Loucy (cell line): ENCODE measurements at regions not wholly inside any gene's neighbourhood (a gene's known extent, or its start where the extent isn't known, plus 50 kb on each side); places are given as distances from the start of the nearest gene placed in this dataset.

Source experiments
- CTCF ChIP-seq: fragments of 200-600 bp; sonication (generic); conservative IDR thresholded peaks from 2 replicates; pipeline ENCODE4 v1.5.1; 2014; ENCODE audit warnings: mild to moderate bottlenecking, antibody characterized with exemption, low read length
- EZH2phosphoT487 ChIP-seq: fragments of 200-600 bp; IDR thresholded peaks from 2 replicates; pipeline ENCODE4 v1.6.1; 2018; ENCODE audit warnings: antibody characterized with exemption, mild to moderate bottlenecking, moderate library complexity, borderline replicate concordance

DNA sequence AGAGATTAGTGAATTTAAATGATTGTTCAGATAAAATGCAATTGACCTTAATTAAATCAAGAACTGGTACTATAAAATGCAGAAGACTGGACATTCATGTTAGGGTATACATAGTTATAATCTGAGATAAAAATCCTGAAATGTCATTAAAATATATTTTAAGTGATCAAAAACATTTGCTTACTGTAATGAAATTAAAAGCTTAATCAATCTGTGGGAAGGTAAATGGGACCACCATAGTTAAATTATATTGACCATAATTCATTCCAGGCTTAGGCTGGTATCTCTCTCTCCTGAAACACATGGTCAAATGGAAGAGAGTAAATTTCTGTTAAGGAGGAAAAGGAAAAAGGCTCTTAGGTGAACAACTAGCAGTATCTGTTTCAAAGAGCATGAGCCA, 474.4 kb downstream of the C4orf33 start:
- TF ChIP-seq CTCF (no peak), EZH2phosphoT487 (no peak)
